GM23338 (cell line): ENCODE measurements at regions not wholly inside any gene's neighbourhood (a gene's known extent, or its start where the extent isn't known, plus 50 kb on each side); places are given as distances from the start of the nearest gene placed in this dataset.

Experiments used
- CTCF ChIP-seq, 2 experiments: fragments of 200-600 bp in 1 of 2; sonication (generic) in 1 of 2; conservative IDR thresholded peaks; 2 replicates each; pipeline versions ENCODE4 v1.5.1 to v1.6.1; 2016 to 2017; ENCODE audit warnings: antibody characterized with exemption in 2 of 2, low read depth in 2 of 2, mild to moderate bottlenecking in 2 of 2, moderate library complexity in 1 of 2
- EZH2 ChIP-seq: fragments of 200-600 bp; sonication (generic); IDR thresholded peaks from one replicate; pipeline ENCODE4 v1.8.0; 2017; ENCODE audit warnings: antibody characterized with exemption, mild to moderate bottlenecking, low read depth; ENCODE audit not compliant: unreplicated experiment
- POLR2AphosphoS5 ChIP-seq: IDR thresholded peaks from 2 replicates; pipeline ENCODE4 v1.6.1; 2016; ENCODE audit warnings: antibody characterized with exemption, low read depth

- TF ChIP-seq EZH2 (no peak), POLR2AphosphoS5 (no peak), CTCF (conservative IDR thresholded peaks at IDR 0.05; ENCODE audit: low read depth in 2 of 2) (no peak)
These were observed 2220.7 kb upstream of the C9orf72 start for GRCh38 chr9:29793970-29794369.
